Spinal cord (tissue), 9 donors: ENCODE measurements at regions not wholly inside any gene's neighbourhood (a gene's known extent, or its start where the extent isn't known, plus 50 kb on each side); places are given as distances from the start of the nearest gene placed in this dataset.

ENCODE experiments used
- DNase-seq, 6 donors: peaks; one replicate each; pipeline versions ENCODE4 v3.0.0 to v3.0.0-alpha.2; 2013 to 2015; ENCODE audit warnings: low spot score in 6 of 6, low read depth in 4 of 6
- H3K27ac ChIP-seq: one replicate; pipeline ENCODE4 v1.5.1; 2013; ENCODE audit warnings: low read depth, low read length, control low read depth
- H3K27me3 ChIP-seq: one replicate; pipeline ENCODE4 v1.6.1; 2013; ENCODE audit warnings: low read length; ENCODE audit not compliant: control insufficient read depth, insufficient read depth
- H3K36me3 ChIP-seq: one replicate; pipeline ENCODE4 v1.6.1; 2013; ENCODE audit warnings: low read length; ENCODE audit not compliant: control insufficient read depth, insufficient read depth
- H3K4me1 ChIP-seq: one replicate; pipeline ENCODE4 v1.6.1; 2013; ENCODE audit warnings: low read length; ENCODE audit not compliant: control insufficient read depth, insufficient read depth
- H3K4me3 ChIP-seq: one replicate; pipeline ENCODE4 v1.5.1; 2013; ENCODE audit warnings: low read depth, low read length, control low read depth
- H3K9me3 ChIP-seq: one replicate; pipeline ENCODE4 v1.6.1; 2013; ENCODE audit warnings: low read length; ENCODE audit not compliant: control insufficient read depth, insufficient read depth
- WGBS: methylation state at CpG from one replicate; pipeline ENCODE4 v1.1.5; 2013; ENCODE audit warnings: missing lambda C conversion rate; ENCODE audit not compliant: insufficient coverage; 5-methylcytosine and 5-hydroxymethylcytosine counted together
- donor health status: healthy.

DNA sequence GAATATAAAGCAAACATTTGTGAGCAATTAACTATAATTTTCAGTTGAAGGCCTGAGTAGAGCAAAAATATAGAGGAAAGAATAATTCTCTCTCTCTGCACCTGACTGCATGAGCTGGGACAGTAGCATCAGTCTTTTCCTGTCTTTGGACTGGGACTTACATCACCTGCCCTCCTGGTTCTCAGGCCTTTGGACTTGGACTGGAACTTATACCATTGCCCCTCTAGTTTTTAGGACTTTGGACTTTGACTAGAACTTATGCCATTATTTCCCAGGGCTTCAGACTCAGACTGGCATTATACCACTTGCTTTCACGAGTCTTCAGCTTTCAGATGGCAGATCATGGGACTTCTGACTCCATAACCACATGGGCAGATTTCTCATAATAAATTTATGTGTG, 81.0 kb upstream of the SLC25A13 start:
- H3K27ac ChIP-seq, result no peak overlapping the region
- WGBS, result no CpG with 5 or more reads among the region's 1 CpG
- H3K4me3 ChIP-seq, result no peak overlapping the region
- DNase-seq, result no peak
- no peaks in the 10 kb centered on the region for H3K36me3 ChIP-seq
- H3K27me3 ChIP-seq, result no peaks in the 10 kb centered on the region
- H3K9me3 ChIP-seq, result no peaks in the 10 kb centered on the region
- H3K4me1 ChIP-seq, result no peaks in the 10 kb centered on the region

DNA sequence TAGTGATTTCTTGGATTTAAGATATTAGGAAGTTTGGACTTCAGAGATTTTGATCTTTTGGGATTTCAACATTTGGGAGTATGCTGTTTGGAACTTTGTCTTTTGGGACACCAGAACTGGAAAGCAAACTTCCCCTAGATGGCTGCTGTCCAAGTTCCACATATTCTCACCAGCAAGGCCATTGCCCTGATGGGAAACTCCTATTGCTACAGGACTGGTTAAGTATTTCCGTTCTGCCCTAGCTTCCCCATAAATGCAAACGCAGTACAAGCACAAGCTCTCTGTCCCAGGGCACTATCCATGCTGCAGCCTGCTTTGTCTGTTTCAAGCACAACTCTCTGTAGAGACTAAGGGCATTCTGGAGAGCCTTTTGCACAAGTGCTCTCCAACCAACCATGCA, 79.3 kb upstream of the SLC25A13 start:
- Histone ChIP-seq H3K4me1 (no peaks in the 10 kb centered on the region), H3K4me3 (no peak overlapping the region), H3K27ac (no peak overlapping the region), H3K9me3 (no peaks in the 10 kb centered on the region), H3K36me3 (no peaks in the 10 kb centered on the region), H3K27me3 (no peaks in the 10 kb centered on the region)
- DNase-seq, result peak in 1 of 6 donors; percentile 5
- WGBS, result 47% methylated on average over 2 of the region's 2 CpGs

DNA sequence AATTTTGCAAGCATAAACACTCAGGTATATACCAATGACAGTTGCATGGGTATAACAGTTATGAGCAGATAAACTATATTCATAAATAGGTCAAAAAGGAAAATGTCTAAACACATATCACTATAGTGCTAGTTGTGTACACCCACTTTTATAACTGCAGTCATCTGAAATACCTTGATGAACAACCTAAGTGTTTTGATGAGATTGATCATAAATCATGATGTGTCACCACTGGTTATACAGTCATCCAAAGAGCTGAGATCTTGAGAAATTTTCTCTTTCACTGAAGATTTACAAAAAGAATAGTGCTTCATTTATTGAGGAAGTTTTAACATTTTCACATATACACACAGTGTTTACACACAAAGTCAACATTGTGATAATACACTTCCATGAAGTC, 78.6 kb upstream of the SLC25A13 start:
- no peaks in the 10 kb centered on the region for H3K27me3 ChIP-seq
- DNase-seq, result no peak
- H3K9me3 ChIP-seq, result no peaks in the 10 kb centered on the region
- H3K27ac ChIP-seq, result no peak overlapping the region
- no peak overlapping the region for H3K4me3 ChIP-seq
- no peaks in the 10 kb centered on the region for H3K4me1 ChIP-seq
- no peaks in the 10 kb centered on the region for H3K36me3 ChIP-seq

DNA sequence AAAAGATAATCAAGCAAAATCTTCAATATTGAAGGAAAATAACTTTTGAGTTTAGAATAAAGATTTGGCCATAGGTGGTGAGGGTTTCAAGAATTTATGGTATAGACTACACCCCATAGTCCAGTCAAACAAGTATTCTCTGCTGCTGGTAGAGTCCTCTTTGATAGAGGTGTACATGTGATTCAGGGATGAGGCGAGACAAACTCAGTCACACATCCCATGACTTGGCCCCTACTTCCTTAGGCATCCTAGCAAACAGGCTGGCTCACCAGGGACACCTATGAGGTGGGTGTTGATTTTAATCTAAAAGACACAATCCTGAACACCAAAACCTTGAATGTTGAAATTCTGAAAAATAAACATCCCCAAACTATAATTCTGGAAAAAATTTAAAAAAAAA, 78.1 kb upstream of the SLC25A13 start:
- H3K27ac ChIP-seq, result no peak overlapping the region
- H3K4me3 ChIP-seq, result no peak overlapping the region
- no peak for DNase-seq
- no peaks in the 10 kb centered on the region for H3K4me1 ChIP-seq
- no peaks in the 10 kb centered on the region for H3K36me3 ChIP-seq
- no peaks in the 10 kb centered on the region for H3K27me3 ChIP-seq
- H3K9me3 ChIP-seq, result no peaks in the 10 kb centered on the region
- no CpG with 5 or more reads among the region's 1 CpG for WGBS

DNA sequence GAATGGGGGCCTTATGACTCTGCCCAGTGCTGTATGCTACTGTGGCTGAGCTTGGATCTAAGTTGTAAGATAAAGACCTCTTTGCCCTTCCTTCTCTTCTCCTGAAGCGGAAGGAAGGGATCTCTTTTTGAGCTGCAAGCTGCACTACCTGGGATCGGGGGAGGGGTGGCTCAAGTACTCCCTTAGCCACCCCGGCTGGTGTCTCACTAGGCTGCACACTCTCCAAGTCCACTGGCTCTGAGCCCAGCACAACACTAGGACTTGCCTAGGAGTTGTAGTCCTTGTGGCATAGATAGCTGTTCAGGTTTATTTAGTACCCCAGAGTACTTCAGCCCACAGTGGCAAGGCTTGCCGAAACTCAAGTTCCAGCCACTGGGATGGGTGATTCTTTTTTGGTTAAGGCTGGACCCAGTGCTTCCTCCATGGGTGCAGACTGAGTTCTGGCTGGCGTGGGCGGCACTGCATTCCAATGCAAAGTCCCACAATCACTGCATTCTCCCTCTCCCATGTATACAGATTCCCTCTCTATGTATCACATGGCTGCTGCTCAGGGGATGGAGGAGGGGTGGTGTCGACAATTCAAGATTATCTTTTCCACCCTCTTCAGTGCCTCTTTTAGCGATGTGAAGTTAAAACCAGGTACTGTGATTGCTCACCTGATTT, 76.2 kb upstream of the SLC25A13 start:
- H3K9me3 ChIP-seq, result no peaks in the 10 kb centered on the region
- no peak overlapping the region for H3K4me3 ChIP-seq
- no peak for DNase-seq
- H3K4me1 ChIP-seq, result no peaks in the 10 kb centered on the region
- H3K27me3 ChIP-seq, result no peaks in the 10 kb centered on the region
- no peaks in the 10 kb centered on the region for H3K36me3 ChIP-seq
- H3K27ac ChIP-seq, result no peak overlapping the region
- 80% methylated on average over 2 of the region's 8 CpGs for WGBS

DNA sequence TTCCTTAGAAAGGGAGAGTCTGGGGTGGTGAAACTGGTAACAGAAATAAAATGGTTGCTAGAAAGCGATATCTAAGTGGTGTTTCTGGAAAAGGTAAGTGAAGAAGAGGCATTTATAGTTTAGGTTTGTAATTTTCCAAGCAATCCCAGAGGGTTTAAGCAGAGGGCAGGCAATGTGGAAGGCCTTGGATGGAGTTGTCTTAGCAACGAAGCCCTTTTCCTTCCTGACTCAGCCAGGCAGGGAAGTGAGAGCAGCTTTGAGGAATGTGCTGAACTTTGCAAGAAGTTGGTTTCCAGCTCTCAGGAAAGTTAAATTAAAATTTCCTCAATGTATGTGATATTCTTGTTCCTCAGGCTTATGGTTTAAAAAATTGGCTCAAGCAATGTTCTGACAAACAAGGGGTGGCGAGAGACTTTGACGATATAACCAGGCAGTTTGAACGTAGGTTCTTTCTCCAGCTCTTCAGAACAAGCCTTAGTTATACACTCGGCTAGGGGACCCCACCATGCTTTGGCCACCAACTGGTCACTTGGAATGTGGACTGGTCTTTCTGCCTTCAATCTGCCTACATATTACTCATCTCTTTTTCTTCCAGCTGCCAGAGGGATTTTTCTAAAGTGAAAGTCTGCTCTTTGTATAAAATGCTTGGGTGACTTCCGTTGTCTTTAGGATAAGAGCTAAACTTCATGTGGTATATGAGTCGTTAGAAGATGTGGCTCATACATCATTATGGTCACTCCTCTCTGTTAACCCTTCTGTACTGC, 66.9 kb upstream of the SLC25A13 start:
- DNase-seq, result peak in 1 of 6 donors; percentile 43
- Histone ChIP-seq H3K36me3 (no peaks in the 10 kb centered on the region), H3K27me3 (no peaks in the 10 kb centered on the region), H3K4me1 (no peaks in the 10 kb centered on the region), H3K4me3 (no peak overlapping the region), H3K9me3 (no peaks in the 10 kb centered on the region), H3K27ac (no peak overlapping the region)
- WGBS, result 81% methylated on average over 5 of the region's 8 CpGs

DNA sequence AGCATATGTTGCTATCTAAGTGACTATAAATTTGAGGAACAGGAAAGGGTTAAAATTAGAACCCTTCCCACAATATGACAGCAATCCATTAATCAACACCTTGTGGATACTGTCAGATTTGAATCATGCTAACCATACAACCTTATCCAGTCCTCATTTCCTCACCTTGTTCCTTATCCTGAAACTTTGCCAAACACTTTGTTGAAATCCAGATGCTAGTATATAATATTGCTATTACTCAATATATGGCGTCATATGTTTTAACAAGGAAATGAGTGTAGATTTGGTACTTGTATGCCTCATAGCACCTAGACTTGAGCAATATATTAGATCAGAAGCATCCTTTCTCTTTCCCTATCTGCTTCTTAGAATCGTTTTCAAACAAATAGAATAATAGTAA, 66.3 kb upstream of the SLC25A13 start:
- DNase-seq, result no peak
- Histone ChIP-seq H3K36me3 (no peaks in the 10 kb centered on the region), H3K4me1 (no peaks in the 10 kb centered on the region), H3K9me3 (no peaks in the 10 kb centered on the region), H3K27me3 (no peaks in the 10 kb centered on the region), H3K27ac (no peak overlapping the region), H3K4me3 (no peak overlapping the region)
- no CpG with 5 or more reads among the region's 2 CpGs for WGBS

DNA sequence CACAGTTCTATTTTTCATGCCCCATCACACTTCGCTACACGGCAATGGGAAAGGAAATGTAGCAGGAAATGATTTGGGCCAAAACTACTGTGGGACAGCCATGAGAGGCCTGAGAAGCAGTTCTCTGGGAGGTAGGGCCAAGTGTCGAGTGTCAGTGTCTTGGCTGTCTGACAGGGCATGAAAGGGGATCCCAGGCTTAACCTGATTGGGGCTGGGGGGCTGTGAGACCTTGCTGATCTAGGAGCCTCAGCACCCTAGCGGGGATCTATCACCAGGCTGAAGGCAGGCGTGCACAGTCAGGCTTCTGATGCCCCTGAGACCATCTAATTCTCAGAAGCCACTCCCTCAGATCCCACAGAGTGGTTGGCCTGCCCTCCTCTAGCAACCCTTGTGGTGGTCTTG, 58.2 kb upstream of the SLC25A13 start:
- H3K9me3 ChIP-seq, result no peaks in the 10 kb centered on the region
- 74% methylated on average over 5 of the region's 5 CpGs for WGBS
- DNase-seq, result peak in 1 of 6 donors; percentile 4
- no peak overlapping the region for H3K27ac ChIP-seq
- no peak overlapping the region for H3K4me3 ChIP-seq
- H3K36me3 ChIP-seq, result no peaks in the 10 kb centered on the region
- no peaks in the 10 kb centered on the region for H3K27me3 ChIP-seq
- peaks cover 3% of the 10 kb centered on the region for H3K4me1 ChIP-seq

DNA sequence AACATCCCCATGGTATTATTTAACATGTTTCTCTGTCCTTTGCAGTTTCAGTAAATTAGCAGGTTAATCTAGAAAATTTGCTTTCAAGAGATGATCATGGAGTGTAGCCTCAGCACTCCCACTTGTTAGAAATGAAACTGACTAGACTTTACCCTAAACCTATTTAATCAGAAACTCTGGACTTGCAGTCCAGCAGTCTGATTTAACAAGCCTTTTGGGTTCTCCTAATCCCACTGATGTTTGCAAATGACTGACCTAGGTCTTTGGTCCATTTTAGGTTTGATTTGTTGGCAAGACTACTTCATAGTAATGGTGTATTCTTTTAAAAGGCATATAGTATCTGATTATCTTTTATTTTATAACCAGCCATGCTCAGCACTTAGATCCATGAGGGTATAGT, 55.5 kb upstream of the SLC25A13 start:
- Histone ChIP-seq H3K36me3 (no peaks in the 10 kb centered on the region), H3K27ac (no peak overlapping the region), H3K4me1 (peaks cover 3% of the 10 kb centered on the region), H3K9me3 (no peaks in the 10 kb centered on the region), H3K27me3 (no peaks in the 10 kb centered on the region), H3K4me3 (no peak overlapping the region)
- no peak for DNase-seq
